Hematopoietic multipotent progenitor cell treated with erythropoietin and hydrocortisone succinate and interleukin-3 and kit ligand, for 17 days (in vitro differentiated cells): ENCODE measurements at regions not wholly inside any gene's neighbourhood (a gene's known extent, or its start where the extent isn't known, plus 50 kb on each side); places are given as distances from the start of the nearest gene placed in this dataset.
"Not testable (repeated sequence)": the region's sequence is repeated elsewhere in the genome, so short reads cannot be mapped to it uniquely, and the experiment has no call there.

Experiments
- DNase-seq: peaks from one replicate; pipeline ENCODE4 v3.0.0-alpha.2; 2015; ENCODE audit warnings: low spot score

GRCh38 chrY:10627116-10627515, 1099.4 kb downstream of the TSPY10 start:
- DNase-seq, result peak; percentile 82

- not testable (repeated sequence) for DNase-seq
Measured at GRCh38 chrY:10648813-10649212, 1121.1 kb downstream of the TSPY10 start.

- DNase-seq, result not testable (repeated sequence)
Measured at GRCh38 chrY:10657120-10657519, 1129.4 kb downstream of the TSPY10 start.

- no peak for DNase-seq
Measured at GRCh38 chrY:10666785-10667184, 1139.1 kb downstream of the TSPY10 start.

- DNase-seq, result no peak
Measured at GRCh38 chrY:10686414-10686813, 1158.7 kb downstream of the TSPY10 start.
